HFF-Myc (cell line): ENCODE measurements at regions not wholly inside any gene's neighbourhood (a gene's known extent, or its start where the extent isn't known, plus 50 kb on each side); places are given as distances from the start of the nearest gene placed in this dataset.

Experiments
- DNase-seq: peaks from one replicate; pipeline ENCODE4 v3.0.0-alpha.2; 2011; ENCODE audit warnings: low read depth; ENCODE audit errors: extremely low read depth
- H3K4me3 ChIP-seq: replicated peaks from 2 replicates; pipeline ENCODE4 v1.5.1; 2011; ENCODE audit warnings: low read depth, mild to moderate bottlenecking, control low read depth, low read length
- TF ChIP-seq, protein P1 (sequence below): IDR thresholded peaks from 2 replicates; pipeline ENCODE4 v1.5.1; 2012; ENCODE audit warnings: mild to moderate bottlenecking, low read depth, low read length, control low read depth; ENCODE audit errors: missing control alignments

DNA sequence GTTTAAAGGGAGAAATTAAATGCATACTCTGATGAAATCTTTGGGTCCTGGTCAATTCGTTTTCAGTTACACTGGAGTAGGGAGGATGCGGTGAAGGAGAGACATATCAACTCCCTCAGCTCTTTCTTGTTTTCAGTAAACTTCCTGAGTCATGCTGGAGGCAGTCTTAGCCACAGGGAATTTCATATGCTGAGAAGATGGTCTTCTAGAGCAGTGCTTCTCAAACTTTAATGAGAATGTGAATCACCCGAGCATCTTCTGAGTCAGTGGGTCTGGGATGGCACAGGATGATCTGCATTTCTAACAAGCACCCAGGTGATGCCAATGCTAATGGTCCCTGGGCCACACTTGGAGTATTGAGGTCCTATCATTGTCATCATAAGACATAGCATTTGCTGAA lies 214.5 kb downstream of the KIT start:
- no peak overlapping the region for H3K4me3 ChIP-seq
- no peak for DNase-seq
- TF ChIP-seq, protein P1, sequence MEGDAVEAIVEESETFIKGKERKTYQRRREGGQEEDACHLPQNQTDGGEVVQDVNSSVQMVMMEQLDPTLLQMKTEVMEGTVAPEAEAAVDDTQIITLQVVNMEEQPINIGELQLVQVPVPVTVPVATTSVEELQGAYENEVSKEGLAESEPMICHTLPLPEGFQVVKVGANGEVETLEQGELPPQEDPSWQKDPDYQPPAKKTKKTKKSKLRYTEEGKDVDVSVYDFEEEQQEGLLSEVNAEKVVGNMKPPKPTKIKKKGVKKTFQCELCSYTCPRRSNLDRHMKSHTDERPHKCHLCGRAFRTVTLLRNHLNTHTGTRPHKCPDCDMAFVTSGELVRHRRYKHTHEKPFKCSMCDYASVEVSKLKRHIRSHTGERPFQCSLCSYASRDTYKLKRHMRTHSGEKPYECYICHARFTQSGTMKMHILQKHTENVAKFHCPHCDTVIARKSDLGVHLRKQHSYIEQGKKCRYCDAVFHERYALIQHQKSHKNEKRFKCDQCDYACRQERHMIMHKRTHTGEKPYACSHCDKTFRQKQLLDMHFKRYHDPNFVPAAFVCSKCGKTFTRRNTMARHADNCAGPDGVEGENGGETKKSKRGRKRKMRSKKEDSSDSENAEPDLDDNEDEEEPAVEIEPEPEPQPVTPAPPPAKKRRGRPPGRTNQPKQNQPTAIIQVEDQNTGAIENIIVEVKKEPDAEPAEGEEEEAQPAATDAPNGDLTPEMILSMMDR, result no peak

DNA sequence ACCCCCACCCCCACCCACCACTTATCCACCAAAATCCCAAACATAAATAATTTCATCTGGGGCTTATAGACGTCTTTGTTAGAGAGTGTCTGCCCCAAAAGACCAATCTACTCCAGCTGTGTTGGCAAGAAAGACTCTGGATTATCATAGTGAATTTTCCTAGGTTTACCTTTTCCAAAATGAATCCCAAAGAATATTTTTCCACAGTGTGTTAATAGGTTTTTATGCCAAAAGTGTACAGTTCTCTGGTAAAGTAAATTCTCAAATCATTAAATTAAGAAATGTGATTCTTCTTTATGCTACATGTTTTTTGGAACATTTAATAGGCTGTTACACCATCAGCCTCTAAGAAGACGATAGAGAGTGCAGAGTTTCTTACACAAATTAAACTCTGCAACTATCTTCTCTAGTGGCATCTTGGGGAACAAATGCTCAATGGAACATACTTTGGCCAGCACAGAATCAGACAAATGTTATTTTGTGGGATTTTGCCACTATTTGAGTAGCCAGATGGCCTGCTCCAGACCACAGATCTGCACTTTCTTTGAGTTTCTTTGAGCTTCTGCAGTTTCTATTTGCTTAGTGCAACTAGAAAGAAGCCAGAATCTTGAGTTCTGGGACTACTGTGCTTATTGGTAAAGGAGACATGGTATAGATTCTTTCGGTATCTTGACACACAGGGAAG lies 206.0 kb downstream of the KIT start:
- TF ChIP-seq, protein P1, result no peak
- no peak for DNase-seq
- no peak overlapping the region for H3K4me3 ChIP-seq

DNA sequence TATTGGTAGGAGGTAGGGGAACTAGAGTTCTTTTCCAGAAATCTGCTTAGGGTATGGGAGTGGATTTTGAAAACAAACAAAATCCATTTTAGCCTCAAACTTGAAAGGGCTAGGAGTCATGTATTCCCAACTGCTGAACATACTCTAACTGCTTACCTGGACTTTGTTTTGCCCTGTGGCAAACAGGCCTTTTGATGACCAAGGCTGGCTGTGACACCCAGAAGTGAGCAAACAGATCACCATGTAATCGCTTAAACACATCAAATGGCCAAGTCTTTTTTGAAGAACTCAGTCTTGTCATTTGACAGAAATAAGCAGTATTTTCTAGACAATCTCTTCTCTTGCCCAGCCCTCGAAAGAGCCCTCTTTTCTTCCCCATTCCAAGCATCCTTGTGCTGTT lies 203.4 kb downstream of the KIT start:
- H3K4me3 ChIP-seq, result no peak overlapping the region
- TF ChIP-seq, protein P1, result no peak
- no peak for DNase-seq

DNA sequence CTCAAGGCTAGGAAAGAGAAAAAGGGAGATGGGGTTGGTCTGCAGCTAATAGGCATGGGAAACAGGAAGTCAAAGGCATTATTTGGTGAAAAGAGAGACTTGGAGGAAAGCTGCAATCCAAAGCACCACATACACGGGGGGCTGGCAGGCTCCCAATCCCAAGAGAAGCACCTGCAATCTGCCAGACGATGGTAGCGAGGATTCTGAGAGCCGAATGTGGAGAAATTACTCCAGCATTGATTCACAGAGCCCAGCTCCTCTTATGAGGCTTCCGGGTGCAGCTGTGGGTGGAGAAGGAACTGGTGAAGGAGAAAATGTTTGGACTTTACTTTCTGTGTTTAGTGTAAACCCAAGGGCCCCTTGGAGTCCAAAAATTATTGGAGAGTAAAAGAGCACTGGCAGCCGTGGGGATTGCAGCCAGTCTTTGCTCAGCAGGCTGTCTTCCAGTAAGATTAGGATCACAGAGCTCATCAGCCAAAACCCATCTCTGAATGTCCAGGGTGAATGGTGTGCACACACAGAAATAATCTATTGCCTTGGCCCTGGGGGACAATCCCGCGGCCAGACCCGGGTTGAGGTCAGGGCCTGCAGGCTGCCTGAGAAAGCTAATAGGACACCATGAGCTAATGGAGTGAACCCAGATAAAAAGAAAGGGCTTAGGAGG lies 197.6 kb downstream of the KIT start:
- H3K4me3 ChIP-seq, result no peak overlapping the region
- TF ChIP-seq, protein P1, result no peak
- no peak for DNase-seq

DNA sequence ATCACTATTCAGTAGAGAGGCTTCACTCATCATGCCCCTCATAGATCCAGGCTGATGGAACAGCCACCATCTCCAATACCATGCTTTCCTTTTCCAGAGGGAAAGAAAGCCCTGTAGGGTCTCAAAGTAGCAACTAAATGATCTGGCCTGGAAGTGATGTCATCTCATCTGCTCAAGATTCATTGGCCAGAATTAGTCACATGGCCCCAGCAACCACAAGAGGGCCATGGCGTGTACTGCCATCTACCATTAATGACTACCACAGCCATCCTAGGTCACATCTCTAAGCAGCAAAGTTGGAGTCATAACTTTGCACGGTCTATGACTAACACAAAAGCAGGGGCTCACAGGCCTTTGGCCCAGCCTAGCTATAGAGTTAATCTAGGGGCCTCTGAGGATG lies 194.8 kb downstream of the KIT start:
- no peak for DNase-seq
- TF ChIP-seq, protein P1, result no peak
- no peak overlapping the region for H3K4me3 ChIP-seq

DNA sequence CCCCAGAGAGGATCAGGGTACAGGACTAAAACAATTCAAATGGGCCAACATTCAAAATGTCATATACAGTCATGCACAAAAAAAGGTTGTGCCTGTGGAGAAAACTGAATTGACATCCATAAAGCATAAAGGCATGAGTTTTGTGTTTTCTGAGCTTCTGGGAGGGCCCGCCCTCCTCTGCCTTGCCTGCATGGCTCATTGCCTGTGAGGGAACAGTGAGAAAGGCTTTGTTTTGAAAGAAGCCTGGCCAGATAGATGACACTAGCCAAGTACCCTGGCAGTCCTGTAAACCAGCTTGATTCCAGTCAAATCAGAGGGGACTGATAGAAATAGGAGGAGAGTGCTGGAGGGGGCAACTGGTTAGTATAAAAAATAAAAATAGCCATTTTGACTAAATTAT lies 194.3 kb downstream of the KIT start:
- H3K4me3 ChIP-seq, result no peak overlapping the region
- TF ChIP-seq, protein P1, result no peak
- DNase-seq, result no peak
